GOT3 (cell line): ENCODE measurements at regions not wholly inside any gene's neighbourhood (a gene's known extent, or its start where the extent isn't known, plus 50 kb on each side); places are given as distances from the start of the nearest gene placed in this dataset.

Source experiments
- DNase-seq: peaks from one replicate; lab custom pipeline; 2025; ENCODE audit warnings: mixed read lengths; lab: John Stamatoyannopoulos, UW

- no peak for DNase-seq
Measured at GRCh38 chr3:127483902-127484591, 106.5 kb downstream of the TPRA1 start.

GRCh38 chr3:127483005-127483641 lies 107.4 kb downstream of the TPRA1 start:
- no peak for DNase-seq

GRCh38 chr3:127482216-127483004 lies 108.1 kb downstream of the TPRA1 start:
- DNase-seq, result no peak

- DNase-seq, result no peak
Measured at GRCh38 chr3:127480196-127480954, 110.2 kb downstream of the TPRA1 start.

GRCh38 chr3:127479449-127479848 lies 111.1 kb downstream of the TPRA1 start:
- no peak for DNase-seq

GRCh38 chr3:127478922-127479321 lies 111.6 kb downstream of the TPRA1 start:
- DNase-seq, result no peak

- DNase-seq, result no peak
Measured at GRCh38 chr3:127477396-127477795, 113.1 kb downstream of the TPRA1 start.

- no peak for DNase-seq
Measured at GRCh38 chr3:127476936-127477335, 113.6 kb downstream of the TPRA1 start.

GRCh38 chr3:127475975-127476705 lies 114.4 kb downstream of the TPRA1 start:
- DNase-seq, result no peak

- no peak for DNase-seq
Measured at GRCh38 chr3:127475391-127475790, 115.1 kb downstream of the TPRA1 start.

- DNase-seq, result no peak
Measured at GRCh38 chr3:127473244-127474024, 117.1 kb downstream of the TPRA1 start.

- no peak for DNase-seq
Measured at GRCh38 chr3:127472506-127472905, 118.0 kb downstream of the TPRA1 start.

GRCh38 chr3:127471142-127471541 lies 119.4 kb downstream of the TPRA1 start:
- DNase-seq, result no peak

- DNase-seq, result no peak
Measured at GRCh38 chr3:127469760-127470159, 120.8 kb downstream of the TPRA1 start.

- no peak for DNase-seq
Measured at GRCh38 chr3:127467391-127467790, 123.1 kb downstream of the TPRA1 start.

GRCh38 chr3:127464642-127465041 lies 125.9 kb downstream of the TPRA1 start:
- DNase-seq, result no peak

- no peak for DNase-seq
Measured at GRCh38 chr3:127462111-127462655, 128.3 kb downstream of the TPRA1 start.

GRCh38 chr3:127461286-127461910 lies 129.1 kb downstream of the TPRA1 start:
- no peak for DNase-seq

GRCh38 chr3:127459891-127460290 lies 130.6 kb downstream of the TPRA1 start:
- DNase-seq, result no peak
